ENCODE measurements at regions not wholly inside any gene's neighbourhood (a gene's known extent, or its start where the extent isn't known, plus 50 kb on each side); places are given as distances from the start of the nearest gene placed in this dataset.
"Not testable (repeated sequence)": the region's sequence is repeated elsewhere in the genome, so short reads cannot be mapped to it uniquely, and the experiment has no call there.

- Histone ChIP-seq H3K79me2 (ENCODE audit: insufficient read depth, low read length) (no peaks in the 10 kb centered on the region), H3K36me3 (replicated peaks in 1 of 2; ENCODE audit: control insufficient read depth in 1 of 2, insufficient read depth in 2 of 2, low read length in 2 of 2) (no peaks in the 10 kb centered on the region), H2AFZ (ENCODE audit: low read length) (no peak overlapping the region), H3K4me3 (replicated peaks in 1 of 3; ENCODE audit: insufficient read depth in 1 of 3, low read depth in 2 of 3, low read length in 3 of 3) (no peak overlapping the region), H3K27ac (ENCODE audit: extremely low read length, insufficient read depth, low read length) (no peak overlapping the region), H3K4me2 (ENCODE audit: low read depth, low read length) (no peak overlapping the region), H3K9me3 (ENCODE audit: low read length) (peaks cover 57% of the 10 kb centered on the region), H4K20me1 (ENCODE audit: insufficient read depth, low read length) (no peaks in the 10 kb centered on the region), H3K9ac (ENCODE audit: insufficient read depth, low read depth, low read length) (no peak overlapping the region), H3K27me3 (ENCODE audit: control insufficient read depth in 1 of 2, insufficient read depth in 2 of 2, low read length in 2 of 2) (no peaks in the 10 kb centered on the region), H3K4me1 (ENCODE audit: insufficient read depth, low read length) (no peaks in the 10 kb centered on the region)
- FAIRE-seq: no peak
- DNase-seq (ENCODE audit: low spot score): no peak
- in situ Hi-C loops (cut with HindIII; ENCODE audit: extremely low pct_ligation_motif_present, low pct_unique_long_range_greater_than_20kb) (no loop called here), intact Hi-C loops (cut with micrococcal nuclease; ENCODE audit: unreplicated experiment) (no loop called here)
- ChIA-PET CTCF (ENCODE audit: low intra/inter-chr PET ratio, low total read pairs) (no interaction called here), POLR2A (no interaction called here)
- WGBS (ENCODE audit: low lambda C conversion rate): 8% methylated on average over 2 of the region's 2 CpGs
- BruUV-seq (replicated peaks): no TSS peak
- no peak for TF ChIP-seq ZNF850 (CRISPR knock-in tag; conservative IDR thresholded peaks at IDR 0.05)
- no peak for TF ChIP-seq ZBTB20 (CRISPR knock-in tag; IDR thresholded peaks at IDR 0.05; ENCODE audit: borderline replicate concordance, low read depth)
- TF ChIP-seq RBM39 (IDR thresholded peaks at IDR 0.05; ENCODE audit: low read depth, low read length, poor library complexity, severe bottlenecking): no peak
- TF ChIP-seq ZNF816 (CRISPR knock-in tag; IDR thresholded peaks at IDR 0.05; ENCODE audit: borderline replicate concordance): no peak
- TF ChIP-seq KDM6A (CRISPR knock-in tag; IDR thresholded peaks at IDR 0.05; ENCODE audit: low read depth): no peak
- no peak for TF ChIP-seq ETS1 (CRISPR knock-in tag; IDR thresholded peaks at IDR 0.05)
- ATAC-seq: no peak
Measured at GRCh38 chr4:29770627-29771026, 949.5 kb upstream of the PCDH7 start.

GRCh38 chr4:29788123-29788522 lies 932.0 kb upstream of the PCDH7 start:
- in situ Hi-C loops (cut with HindIII; ENCODE audit: extremely low pct_ligation_motif_present, low pct_unique_long_range_greater_than_20kb); H3K4me2 ChIP-seq (ENCODE audit: low read depth, low read length); CTCF ChIA-PET (ENCODE audit: low intra/inter-chr PET ratio, low total read pairs); DNase-seq (ENCODE audit: low spot score); intact Hi-C loops (cut with micrococcal nuclease; ENCODE audit: unreplicated experiment); H3K4me3 ChIP-seq (replicated peaks in 1 of 3; ENCODE audit: insufficient read depth in 1 of 3, low read depth in 2 of 3, low read length in 3 of 3); H3K27ac ChIP-seq (ENCODE audit: extremely low read length, insufficient read depth, low read length); H3K27me3 ChIP-seq (ENCODE audit: control insufficient read depth in 1 of 2, insufficient read depth in 2 of 2, low read length in 2 of 2); H3K36me3 ChIP-seq (replicated peaks in 1 of 2; ENCODE audit: control insufficient read depth in 1 of 2, insufficient read depth in 2 of 2, low read length in 2 of 2); H4K20me1 ChIP-seq (ENCODE audit: insufficient read depth, low read length); POLR2A ChIA-PET; H3K79me2 ChIP-seq (ENCODE audit: insufficient read depth, low read length); H3K9ac ChIP-seq (ENCODE audit: insufficient read depth, low read depth, low read length); H2AFZ ChIP-seq (ENCODE audit: low read length); BruUV-seq (replicated peaks); ATAC-seq; H3K4me1 ChIP-seq (ENCODE audit: insufficient read depth, low read length); FAIRE-seq: not testable (repeated sequence)
- WGBS (ENCODE audit: low lambda C conversion rate): 3% methylated on average over 2 of the region's 2 CpGs
- peaks cover 89% of the 10 kb centered on the region for H3K9me3 ChIP-seq (ENCODE audit: low read length)
